ENCODE measurements at regions not wholly inside any gene's neighbourhood (a gene's known extent, or its start where the extent isn't known, plus 50 kb on each side); places are given as distances from the start of the nearest gene placed in this dataset.
A peak's percentile ranks its signal among the peaks of the same experiment; 100 is the strongest.
"Not testable (repeated sequence)": the region's sequence is repeated elsewhere in the genome, so short reads cannot be mapped to it uniquely, and the experiment has no call there.

DNA sequence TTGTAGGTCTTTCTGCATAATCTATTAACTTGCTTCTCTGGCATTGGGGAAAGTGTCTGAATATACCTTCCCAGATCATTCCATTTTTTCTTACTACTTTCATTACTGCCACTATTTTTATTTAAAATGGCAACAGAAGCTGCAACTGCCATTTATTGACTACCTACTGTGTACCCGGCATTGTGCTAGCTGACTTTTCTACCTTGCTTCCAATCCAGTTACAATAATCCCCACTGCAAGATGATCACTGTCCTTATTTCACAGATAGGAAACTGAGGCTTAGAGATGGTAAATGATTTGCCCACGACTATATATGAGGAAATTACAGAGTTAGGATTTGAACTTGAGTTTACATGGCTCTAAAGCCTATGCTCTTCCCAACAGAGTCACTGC lies 129.0 kb downstream of the MAP3K7 start:
- Histone ChIP-seq H3K9me3 (ENCODE audit: control insufficient read depth in 1 of 2, low read length in 2 of 2) (no peaks in the 10 kb centered on the region), H3K27ac (ENCODE audit: low read depth, low read length) (no peak overlapping the region), H3K4me3 (ENCODE audit: low read length in 2 of 2) (no peak overlapping the region), H3K4me1 (ENCODE audit: insufficient read depth, low read length) (peaks cover 51% of the 10 kb centered on the region), H3K36me3 (ENCODE audit: insufficient read depth, low read length) (no peaks in the 10 kb centered on the region), H3K27me3 (ENCODE audit: insufficient read depth, low read length) (no peaks in the 10 kb centered on the region)
- Mint-ChIP-seq H3K4me1 (peaks cover 23 to 67% (median 44%) of the 10 kb centered on the region in 4 donors), H3K9me3 (peaks cover 0 to 4% (median 0%) of the 10 kb centered on the region in 8 donors), H3K36me3 (no peaks in the 10 kb centered on the region), H3K4me3 (peak overlapping the region in 5 of 8 donors; percentile 77 to 86 (median 83)), H3K27ac (peak overlapping the region in 5 of 7 donors; percentile 88 to 92 (median 91)), H3K27me3 (no peaks in the 10 kb centered on the region)
- ChIA-PET CTCF (ENCODE audit: partially characterized antibody) (interaction anchor here (0.9 to 6.5 kb wide), 6 partner anchors 18 to 517 kb away, joined by 3 to 37 read pairs (median 6); no protein-coding TSS in a partner anchor), POLR2A (ENCODE audit: partially characterized antibody) (interaction anchor here (0.7 to 3.4 kb wide), 7 partner anchors 10 to 56 kb away, joined by 3 to 17 read pairs (median 5); no protein-coding TSS in a partner anchor)
- no peak for DNase-seq
- intact Hi-C loops (cut with micrococcal nuclease) = loop anchor here (2.0 to 5.0 kb wide), 3 partner anchors 33 to 65 kb away; no protein-coding TSS in a partner anchor

DNA sequence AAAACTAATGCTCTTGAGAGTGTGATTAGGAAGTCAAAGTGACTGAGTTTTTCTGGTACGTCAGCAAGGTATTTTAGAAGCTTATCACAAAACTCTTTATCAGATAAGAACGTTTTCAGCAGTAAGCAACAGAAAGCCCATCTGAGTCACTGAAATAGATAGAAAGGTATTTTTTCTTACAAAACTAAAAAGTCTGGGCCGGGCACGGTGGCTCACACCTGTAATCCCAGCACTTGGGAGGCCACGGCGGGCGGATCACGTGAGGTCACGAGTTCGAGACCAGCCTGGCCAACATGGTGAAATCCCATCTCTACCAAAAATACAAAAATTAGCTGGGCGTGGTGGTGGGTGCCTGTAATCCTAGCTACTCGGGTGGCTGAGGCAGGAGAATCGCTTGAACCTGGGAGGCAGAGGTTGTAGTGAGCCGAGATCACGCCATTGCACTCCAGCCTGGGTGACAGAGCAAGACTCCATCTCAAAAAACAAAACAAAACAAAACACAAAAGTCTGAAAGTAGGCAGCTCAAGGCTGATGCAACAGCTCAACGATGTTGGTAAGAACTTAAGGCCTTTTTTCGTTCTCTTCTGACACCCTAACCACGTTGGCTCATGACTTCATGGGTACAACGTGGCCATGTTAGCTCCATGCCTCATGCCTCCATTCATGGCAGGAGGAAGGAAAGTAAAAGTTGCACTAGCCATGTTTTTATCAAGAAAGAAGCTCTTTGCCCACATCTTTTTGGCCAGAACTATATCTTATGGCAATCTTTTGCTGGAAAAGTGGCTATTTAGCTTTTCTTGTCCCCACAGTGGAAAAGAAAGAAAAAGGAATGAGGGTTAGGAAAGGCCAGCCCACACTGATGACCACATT lies 129.6 kb downstream of the MAP3K7 start:
- peak overlapping the region in 2 of 8 donors; percentile 18 to 83 for H3K4me3 Mint-ChIP-seq
- H3K27me3 ChIP-seq (ENCODE audit: insufficient read depth, low read length); H3K27ac ChIP-seq (ENCODE audit: low read depth, low read length); H3K9me3 Mint-ChIP-seq; H3K36me3 Mint-ChIP-seq; H3K36me3 ChIP-seq (ENCODE audit: insufficient read depth, low read length); H3K27me3 Mint-ChIP-seq; H3K9me3 ChIP-seq (ENCODE audit: control insufficient read depth in 1 of 2, low read length in 2 of 2); H3K4me3 ChIP-seq (ENCODE audit: low read length in 2 of 2): not testable (repeated sequence)
- peaks cover 45% of the 10 kb centered on the region for H3K4me1 ChIP-seq (ENCODE audit: insufficient read depth, low read length)
- intact Hi-C loops (cut with micrococcal nuclease) = loop anchor here (5.0 kb wide), 1 partner anchor 45 kb away; no protein-coding TSS in a partner anchor
- peak in 2 of 5 donors; percentile 30 to 62 for DNase-seq
- peak overlapping the region in 6 of 7 donors; percentile 10 to 91 (median 56) for H3K27ac Mint-ChIP-seq
- CTCF ChIA-PET (ENCODE audit: partially characterized antibody) = interaction anchor here (0.9 to 6.5 kb wide), 7 partner anchors 19 to 517 kb away, joined by 3 to 37 read pairs (median 5); no protein-coding TSS in a partner anchor
- H3K4me1 Mint-ChIP-seq = peaks cover 19 to 61% (median 40%) of the 10 kb centered on the region in 4 donors
- POLR2A ChIA-PET (ENCODE audit: partially characterized antibody) = interaction anchor here (0.7 to 3.4 kb wide), 12 partner anchors 9 to 397 kb away, joined by 3 to 17 read pairs (median 4); no protein-coding TSS in a partner anchor

DNA sequence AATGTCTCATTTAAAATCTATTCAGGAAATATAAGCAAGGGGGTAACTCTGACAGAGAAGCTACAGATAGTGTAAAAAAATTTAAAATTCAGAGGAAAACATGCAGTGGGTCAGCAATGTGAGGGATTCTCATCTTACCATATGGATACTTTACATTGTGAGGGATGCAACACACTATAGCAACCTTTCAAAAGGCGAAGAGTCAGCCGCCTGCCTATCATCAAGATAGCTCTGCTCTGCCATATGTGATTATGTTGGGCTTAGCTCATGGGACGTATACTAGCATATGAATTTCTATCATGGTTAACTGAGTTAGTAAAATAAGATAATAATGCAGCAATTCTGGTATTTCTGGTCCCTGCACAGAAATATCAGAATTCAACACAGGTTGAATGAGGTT lies 130.9 kb downstream of the MAP3K7 start:
- Mint-ChIP-seq H3K27ac (peak overlapping the region in 1 of 7 donors; percentile 88), H3K9me3 (peaks cover 0 to 3% (median 0%) of the 10 kb centered on the region in 8 donors), H3K27me3 (no peaks in the 10 kb centered on the region), H3K4me3 (no peak overlapping the region), H3K36me3 (no peaks in the 10 kb centered on the region), H3K4me1 (peaks cover 19 to 49% (median 34%) of the 10 kb centered on the region in 4 donors)
- no peaks in the 10 kb centered on the region for H3K27me3 ChIP-seq (ENCODE audit: insufficient read depth, low read length)
- no peak overlapping the region for H3K4me3 ChIP-seq (ENCODE audit: low read length in 2 of 2)
- no peaks in the 10 kb centered on the region for H3K9me3 ChIP-seq (ENCODE audit: control insufficient read depth in 1 of 2, low read length in 2 of 2)
- no peak for DNase-seq
- CTCF ChIA-PET (ENCODE audit: partially characterized antibody) = interaction anchor here (0.6 to 6.5 kb wide), 7 partner anchors 9 to 63 kb away, joined by 3 to 37 read pairs (median 4); no protein-coding TSS in a partner anchor
- no peaks in the 10 kb centered on the region for H3K36me3 ChIP-seq (ENCODE audit: insufficient read depth, low read length)
- H3K27ac ChIP-seq (ENCODE audit: low read depth, low read length) = no peak overlapping the region
- peaks cover 36% of the 10 kb centered on the region for H3K4me1 ChIP-seq (ENCODE audit: insufficient read depth, low read length)
- intact Hi-C loops (cut with micrococcal nuclease) = loop anchor here (5.0 kb wide), 1 partner anchor 44 kb away; no protein-coding TSS in a partner anchor
- POLR2A ChIA-PET (ENCODE audit: partially characterized antibody) = interaction anchor here (1.1 to 3.4 kb wide), 8 partner anchors 10 to 63 kb away, joined by 3 to 17 read pairs (median 6); no protein-coding TSS in a partner anchor

DNA sequence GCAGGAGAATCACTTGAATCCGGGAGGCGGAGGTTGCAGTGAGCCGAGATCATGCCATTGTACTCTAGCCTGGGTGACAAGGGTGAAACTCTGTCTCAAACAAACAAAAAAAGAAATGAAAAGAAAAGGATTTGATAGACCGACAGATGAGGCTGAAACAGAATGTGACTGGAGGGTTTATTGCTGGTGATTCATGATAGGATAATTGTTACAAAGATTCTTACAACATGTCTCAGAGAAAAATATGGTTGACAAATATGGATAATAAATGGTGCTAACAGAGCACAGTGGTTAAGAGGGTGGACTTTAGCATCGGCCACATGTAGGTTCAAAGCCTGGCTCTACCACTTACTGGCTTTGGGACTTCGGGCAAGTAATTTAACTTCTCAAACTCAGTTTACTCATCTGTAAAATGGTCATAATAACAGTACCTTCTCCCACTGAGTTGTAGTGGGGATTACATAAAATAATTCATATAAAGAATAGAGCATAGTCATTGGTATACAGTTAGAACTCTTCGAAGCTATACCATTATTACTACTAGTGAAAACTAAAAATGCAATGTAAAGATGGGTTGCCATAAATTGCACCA lies 131.9 kb downstream of the MAP3K7 start:
- H3K4me3 Mint-ChIP-seq = no peak overlapping the region
- Histone ChIP-seq H3K27ac (ENCODE audit: low read depth, low read length) (no peak overlapping the region), H3K4me1 (ENCODE audit: insufficient read depth, low read length) (peaks cover 25% of the 10 kb centered on the region), H3K9me3 (ENCODE audit: control insufficient read depth in 1 of 2, low read length in 2 of 2) (no peaks in the 10 kb centered on the region), H3K4me3 (ENCODE audit: low read length in 2 of 2) (no peak overlapping the region), H3K36me3 (ENCODE audit: insufficient read depth, low read length) (no peaks in the 10 kb centered on the region), H3K27me3 (ENCODE audit: insufficient read depth, low read length) (no peaks in the 10 kb centered on the region)
- no peaks in the 10 kb centered on the region for H3K36me3 Mint-ChIP-seq
- CTCF ChIA-PET (ENCODE audit: partially characterized antibody) = interaction anchor here (1.1 to 6.5 kb wide), 4 partner anchors 8 to 514 kb away, joined by 3 to 37 read pairs (median 4); no protein-coding TSS in a partner anchor
- POLR2A ChIA-PET (ENCODE audit: partially characterized antibody) = interaction anchor here (1.1 to 3.4 kb wide), 2 partner anchors 11 to 19 kb away, joined by 6 to 17 read pairs; no protein-coding TSS in a partner anchor
- H3K4me1 Mint-ChIP-seq = peaks cover 14 to 40% (median 26%) of the 10 kb centered on the region in 4 donors
- H3K27ac Mint-ChIP-seq = peak overlapping the region in 1 of 7 donors; percentile 54
- intact Hi-C loops (cut with micrococcal nuclease) = loop anchor here (5.0 kb wide), 1 partner anchor 43 kb away; no protein-coding TSS in a partner anchor
- peaks cover 0 to 2% (median 0%) of the 10 kb centered on the region in 8 donors for H3K9me3 Mint-ChIP-seq
- DNase-seq = no peak
- H3K27me3 Mint-ChIP-seq = no peaks in the 10 kb centered on the region

DNA sequence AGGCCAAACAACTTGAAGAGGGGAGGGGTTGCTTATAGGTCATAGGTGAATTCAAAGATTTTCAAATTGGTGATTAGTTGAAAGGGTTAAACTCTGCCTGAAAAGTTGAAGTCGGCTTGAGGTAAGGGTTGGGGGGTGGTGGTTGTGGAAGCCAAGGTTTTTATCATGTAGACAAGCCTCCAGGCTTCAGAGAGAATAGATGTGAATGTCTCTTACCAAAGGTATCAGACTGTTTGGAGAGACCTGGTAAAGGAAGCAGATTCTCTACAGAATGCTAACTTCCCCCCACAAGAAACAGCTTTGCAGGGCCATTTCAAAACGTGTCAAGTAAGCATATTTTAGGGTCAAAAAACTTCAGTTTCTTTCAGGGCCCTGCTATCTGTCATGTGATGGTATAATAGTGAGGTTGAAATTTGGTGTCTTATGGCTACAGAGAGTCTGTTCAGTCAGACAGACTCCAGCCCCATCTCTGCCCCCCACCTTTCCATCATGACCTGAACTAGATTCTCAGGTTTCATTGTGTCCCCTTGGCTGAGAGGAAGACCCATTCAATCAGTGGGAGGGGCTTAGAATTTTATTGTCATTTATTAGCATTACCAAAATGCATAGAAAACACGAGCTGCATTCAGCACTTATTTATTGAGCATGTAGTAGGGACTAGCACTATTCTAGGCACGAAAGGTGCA lies 136.5 kb downstream of the MAP3K7 start:
- Mint-ChIP-seq H3K27me3 (peaks cover 0 to 2% of the 10 kb centered on the region in 2 donors), H3K27ac (peak overlapping the region in 1 of 7 donors; percentile 85), H3K9me3 (no peaks in the 10 kb centered on the region), H3K36me3 (no peaks in the 10 kb centered on the region), H3K4me3 (no peak overlapping the region), H3K4me1 (peaks cover 0 to 2% (median under 1%) of the 10 kb centered on the region in 4 donors)
- H3K36me3 ChIP-seq (ENCODE audit: insufficient read depth, low read length) = no peaks in the 10 kb centered on the region
- H3K9me3 ChIP-seq (ENCODE audit: control insufficient read depth in 1 of 2, low read length in 2 of 2) = no peaks in the 10 kb centered on the region
- ChIA-PET CTCF (ENCODE audit: partially characterized antibody) (interaction anchor here (0.9 kb wide), 1 partner anchor 510 kb away, joined by 3 read pairs; no protein-coding TSS in a partner anchor), POLR2A (ENCODE audit: partially characterized antibody) (interaction anchor here (0.5 kb wide), 1 partner anchor 37 kb away, joined by 3 read pairs; no protein-coding TSS in a partner anchor)
- H3K27me3 ChIP-seq (ENCODE audit: insufficient read depth, low read length) = no peaks in the 10 kb centered on the region
- no peak for DNase-seq
- no peaks in the 10 kb centered on the region for H3K4me1 ChIP-seq (ENCODE audit: insufficient read depth, low read length)
- H3K27ac ChIP-seq (ENCODE audit: low read depth, low read length) = no peak overlapping the region
- no peak overlapping the region for H3K4me3 ChIP-seq (ENCODE audit: low read length in 2 of 2)
- intact Hi-C loops (cut with micrococcal nuclease) = no loop called here

DNA sequence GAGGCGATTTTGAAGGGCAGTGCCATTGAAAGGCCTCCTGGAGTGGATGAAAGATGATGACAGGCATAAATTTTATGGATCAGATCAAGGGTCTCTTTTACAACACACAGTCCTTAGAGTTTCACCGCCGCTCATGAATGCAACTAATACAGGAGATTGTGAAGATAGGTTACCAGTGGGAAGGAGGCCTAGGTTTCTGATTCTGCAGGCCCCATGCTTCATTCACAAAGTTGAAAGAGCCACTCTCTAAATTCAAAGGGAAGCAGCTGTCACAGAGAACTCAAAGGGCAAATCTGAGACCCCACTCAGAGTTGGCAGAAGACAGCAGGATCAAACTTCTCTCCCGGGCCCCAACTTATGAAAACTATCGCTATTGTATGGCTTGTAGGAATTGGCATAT lies 137.6 kb downstream of the MAP3K7 start:
- Histone ChIP-seq H3K4me3 (ENCODE audit: low read length in 2 of 2) (no peak overlapping the region), H3K36me3 (ENCODE audit: insufficient read depth, low read length) (no peaks in the 10 kb centered on the region), H3K4me1 (ENCODE audit: insufficient read depth, low read length) (no peaks in the 10 kb centered on the region), H3K27ac (ENCODE audit: low read depth, low read length) (no peak overlapping the region), H3K9me3 (ENCODE audit: control insufficient read depth in 1 of 2, low read length in 2 of 2) (no peaks in the 10 kb centered on the region), H3K27me3 (ENCODE audit: insufficient read depth, low read length) (no peaks in the 10 kb centered on the region)
- Mint-ChIP-seq H3K27me3 (peaks cover 0 to 2% of the 10 kb centered on the region in 2 donors), H3K9me3 (no peaks in the 10 kb centered on the region), H3K4me3 (no peak overlapping the region), H3K36me3 (no peaks in the 10 kb centered on the region), H3K27ac (no peak overlapping the region), H3K4me1 (peaks cover 6 to 9% (median 7%) of the 10 kb centered on the region in 4 donors)
- CTCF ChIA-PET (ENCODE audit: partially characterized antibody) = interaction anchor here (1.2 to 2.2 kb wide), 2 partner anchors 9 to 13 kb away, joined by 3 to 5 read pairs; no protein-coding TSS in a partner anchor
- POLR2A ChIA-PET (ENCODE audit: partially characterized antibody) = interaction anchor here (0.8 kb wide), 1 partner anchor 56 kb away, joined by 3 read pairs; no protein-coding TSS in a partner anchor
- DNase-seq = no peak
- intact Hi-C loops (cut with micrococcal nuclease) = no loop called here

All from CD4-positive, alpha-beta memory T cell (primary cell).